HG02938 (cell line): ENCODE measurements at regions not wholly inside any gene's neighbourhood (a gene's known extent, or its start where the extent isn't known, plus 50 kb on each side); places are given as distances from the start of the nearest gene placed in this dataset.

ENCODE experiments used
- ATAC-seq: cut with Tn5 transposase; IDR thresholded peaks from one replicate; pipeline ENCODE4 v1.9.1; 2021; ENCODE audit warnings: mild to moderate bottlenecking, moderate library complexity; ENCODE audit not compliant: unreplicated experiment

GRCh38 chr9:88784960-88785359, 206.3 kb upstream of the S1PR3 start:
- no peak for ATAC-seq

GRCh38 chr9:88786291-88787079, 204.8 kb upstream of the S1PR3 start:
- ATAC-seq = no peak

GRCh38 chr9:88789785-88790184, 201.5 kb upstream of the S1PR3 start:
- ATAC-seq = no peak

- ATAC-seq = no peak
Observed at GRCh38 chr9:88791105-88791805, 200.0 kb upstream of the S1PR3 start.

- ATAC-seq = no peak
Observed at GRCh38 chr9:88792502-88792901, 198.8 kb upstream of the S1PR3 start.

GRCh38 chr9:88794100-88794499, 197.2 kb upstream of the S1PR3 start:
- ATAC-seq = no peak

- ATAC-seq = no peak
Observed at GRCh38 chr9:88796947-88797346, 194.3 kb upstream of the S1PR3 start.

- no peak for ATAC-seq
Observed at GRCh38 chr9:88798476-88798875, 192.8 kb upstream of the S1PR3 start.

GRCh38 chr9:88799541-88800328, 191.5 kb upstream of the S1PR3 start:
- no peak for ATAC-seq

- no peak for ATAC-seq
Observed at GRCh38 chr9:88800329-88800682, 191.0 kb upstream of the S1PR3 start.

GRCh38 chr9:88801214-88801796, 190.0 kb upstream of the S1PR3 start:
- no peak for ATAC-seq

- no peak for ATAC-seq
Observed at GRCh38 chr9:88802533-88802932, 188.7 kb upstream of the S1PR3 start.

- no peak for ATAC-seq
Observed at GRCh38 chr9:88803546-88804253, 187.6 kb upstream of the S1PR3 start.

- ATAC-seq = no peak
Observed at GRCh38 chr9:88804254-88804596, 187.0 kb upstream of the S1PR3 start.

- no peak for ATAC-seq
Observed at GRCh38 chr9:88805217-88805943, 185.9 kb upstream of the S1PR3 start.

- ATAC-seq = no peak
Observed at GRCh38 chr9:88807426-88807825, 183.8 kb upstream of the S1PR3 start.

GRCh38 chr9:88808019-88808656, 183.1 kb upstream of the S1PR3 start:
- ATAC-seq = no peak

- ATAC-seq = no peak
Observed at GRCh38 chr9:88808761-88809354, 182.4 kb upstream of the S1PR3 start.
